PC-9 (cell line): ENCODE measurements at regions not wholly inside any gene's neighbourhood (a gene's known extent, or its start where the extent isn't known, plus 50 kb on each side); places are given as distances from the start of the nearest gene placed in this dataset.

ENCODE experiments used
- BruUV-seq: library from RNA; stranded (reverse); fragments of 400-500 nt; replicated peaks from 2 replicates; lab custom pipeline; 2021; lab: Mats Ljungman, UMichigan
- CTCF ChIA-PET: fragments of 300-600 bp; sonication (Branson Sonifier 250); formaldehyde crosslinking; loops from one replicate; lab custom pipeline; 2022; ENCODE audit warnings: antibody characterized with exemption; lab: Charles Lee
- POLR2A ChIA-PET: fragments of 300-600 bp; sonication (Branson Sonifier 250); formaldehyde crosslinking; loops from one replicate; lab custom pipeline; 2022; ENCODE audit warnings: antibody characterized with exemption; ENCODE audit not compliant: unreplicated experiment; lab: Charles Lee
- DNase-seq, 2 experiments: peaks; one replicate each; pipeline versions ENCODE4 v3.0.0 to v3.0.0-alpha.2; 2015 to 2022; ENCODE audit warnings: mixed read lengths in 1 of 2
- H2AFZ ChIP-seq: fragments of 200-600 bp; sonication (generic); 2 replicates; pipeline ENCODE4 v1.8.1; 2017; ENCODE audit warnings: antibody characterized with exemption
- H3F3A ChIP-seq: fragments of 200-600 bp; sonication (generic); 2 replicates; pipeline ENCODE4 v1.8.1; 2017; ENCODE audit warnings: antibody characterized with exemption, mild to moderate bottlenecking, low read depth; ENCODE audit not compliant: insufficient read depth
- H3K27ac ChIP-seq: fragments of 200-600 bp; sonication (generic); 2 replicates; pipeline ENCODE4 v1.6.1; 2016; ENCODE audit warnings: mixed run types
- H3K27me3 ChIP-seq: fragments of 200-600 bp; sonication (generic); 2 replicates; pipeline ENCODE4 v1.6.1; 2016; ENCODE audit warnings: low read depth, mixed run types; ENCODE audit not compliant: insufficient read depth
- H3K36me3 ChIP-seq: fragments of 200-600 bp; sonication (generic); 2 replicates; pipeline ENCODE4 v1.6.1; 2016; ENCODE audit warnings: low read depth, mixed run types
- H3K4me1 ChIP-seq: fragments of 200-600 bp; sonication (generic); replicated peaks from 2 replicates; pipeline ENCODE4 v1.6.1; 2016; ENCODE audit warnings: mixed run types; ENCODE audit not compliant: insufficient read depth
- H3K4me2 ChIP-seq: fragments of 200-600 bp; sonication (generic); 2 replicates; pipeline ENCODE4 v1.6.1; 2017; ENCODE audit warnings: mixed run types
- H3K4me3 ChIP-seq: fragments of 200-600 bp; sonication (generic); 2 replicates; pipeline ENCODE4 v1.6.1; 2016; ENCODE audit warnings: mixed run types
- H3K79me2 ChIP-seq: fragments of 200-600 bp; sonication (generic); 2 replicates; pipeline ENCODE4 v1.6.1; 2017; ENCODE audit warnings: low read depth, mixed run types
- H3K9me2 ChIP-seq: fragments of 200-600 bp; sonication (generic); 2 replicates; pipeline ENCODE4 v1.8.1; 2017; ENCODE audit warnings: mild to moderate bottlenecking; ENCODE audit not compliant: insufficient read depth
- H3K9me3 ChIP-seq: fragments of 200-600 bp; sonication (generic); 2 replicates; pipeline ENCODE4 v1.8.1; 2016; ENCODE audit warnings: low read depth; ENCODE audit not compliant: insufficient read depth
- H4K20me1 ChIP-seq: fragments of 200-600 bp; sonication (generic); 2 replicates; pipeline ENCODE4 v1.8.1; 2017; ENCODE audit not compliant: insufficient read depth
- CTCF ChIP-seq: fragments of 200-600 bp; sonication (generic); conservative IDR thresholded peaks from 2 replicates; pipeline ENCODE4 v1.6.1; 2017; ENCODE audit warnings: mixed run types, antibody characterized with exemption, mild to moderate bottlenecking, moderate library complexity
- EZH2 ChIP-seq: fragments of 200-600 bp; sonication (generic); IDR thresholded peaks from 2 replicates; pipeline ENCODE4 v1.8.0; 2017; ENCODE audit warnings: antibody characterized with exemption, low read depth
- intact Hi-C: fragments of 100-400 bp; cut with micrococcal nuclease; formaldehyde crosslinking; loops from one replicate; pipeline ENCODE4 v1.10.0; 2022; ENCODE audit not compliant: unreplicated experiment

- H2AFZ ChIP-seq, result no peak overlapping the region
- no TSS peak for BruUV-seq
- ChIA-PET POLR2A (no interaction called here), CTCF (no interaction called here)
- H3K4me1 ChIP-seq, result no peaks in the 10 kb centered on the region
- H3K27ac ChIP-seq, result no peak overlapping the region
- intact Hi-C loops, result no loop called here
- H4K20me1 ChIP-seq, result no peaks in the 10 kb centered on the region
- H3K9me2 ChIP-seq, result no peaks in the 10 kb centered on the region
- H3K79me2 ChIP-seq, result no peaks in the 10 kb centered on the region
- no peak for TF ChIP-seq CTCF
- no peak for TF ChIP-seq EZH2
- no peak overlapping the region for H3K4me3 ChIP-seq
- H3F3A ChIP-seq, result no peaks in the 10 kb centered on the region
- H3K4me2 ChIP-seq, result no peak overlapping the region
- H3K27me3 ChIP-seq, result no peaks in the 10 kb centered on the region
- no peak for DNase-seq
- no peaks in the 10 kb centered on the region for H3K9me3 ChIP-seq
- H3K36me3 ChIP-seq, result no peaks in the 10 kb centered on the region
These were observed 504.9 kb downstream of the UBE2NL start for GRCh38 chrX:144388738-144389137.
